OCI-LY3 (cell line): ENCODE measurements at regions not wholly inside any gene's neighbourhood (a gene's known extent, or its start where the extent isn't known, plus 50 kb on each side); places are given as distances from the start of the nearest gene placed in this dataset.

Experiments
- H2AFZ ChIP-seq: fragments of 200-600, 300-600 bp; shearing (Covaris generic); 2 replicates; pipeline ENCODE4 v1.6.0; 2014; ENCODE audit warnings: antibody characterized with exemption, low read depth, low read length
- H3K27ac ChIP-seq: fragments of 200-600, 300-600 bp; sonication (generic); 2 replicates; pipeline ENCODE4 v1.5.1; 2014; ENCODE audit warnings: mild to moderate bottlenecking, low read length, moderate library complexity, mixed read lengths
- H3K27me3 ChIP-seq: fragments of 200-600, 300-600 bp; sonication (generic); 2 replicates; pipeline ENCODE4 v1.6.1; 2014; ENCODE audit warnings: low read depth, low read length, mixed read lengths
- H3K36me3 ChIP-seq: fragments of 200-600, 300-600 bp; sonication (generic); replicated peaks from 2 replicates; pipeline ENCODE3; 2014; ENCODE audit warnings: low read depth, low read length, mixed read lengths
- H3K4me1 ChIP-seq: fragments of 300-600, 200-600 bp; sonication (generic); 2 replicates; pipeline ENCODE4 v1.6.1; 2014; ENCODE audit warnings: low read length, mixed read lengths
- H3K4me2 ChIP-seq: fragments of 200-600, 300-600 bp; sonication (generic); 2 replicates; pipeline ENCODE4 v1.6.1; 2014; ENCODE audit warnings: low read length, mixed read lengths
- H3K4me3 ChIP-seq: fragments of 300-600, 200-600 bp; sonication (generic); 2 replicates; pipeline ENCODE4 v1.5.1; 2014; ENCODE audit warnings: antibody characterized with exemption, mild to moderate bottlenecking, low read length, moderate library complexity
- H3K79me2 ChIP-seq: fragments of 300-600, 200-600 bp; shearing (Covaris generic); 2 replicates; pipeline ENCODE4 v1.6.1; 2014; ENCODE audit warnings: mild to moderate bottlenecking, low read length, mixed read lengths
- H3K9ac ChIP-seq: fragments of 300-600, 200-600 bp; shearing (Covaris generic); 2 replicates; pipeline ENCODE4 v1.6.0; 2014; ENCODE audit warnings: mild to moderate bottlenecking, low read length, moderate library complexity
- H3K9me3 ChIP-seq: fragments of 200-600, 300-600 bp; shearing (Covaris generic); 2 replicates; pipeline ENCODE4 v1.6.1; 2014; ENCODE audit warnings: low read length, mixed read lengths; ENCODE audit not compliant: insufficient read depth
- H4K20me1 ChIP-seq: fragments of 200-600, 300-600 bp; sonication (generic); 2 replicates; pipeline ENCODE4 v1.6.1; 2016; ENCODE audit warnings: low read length, mixed read lengths; ENCODE audit not compliant: insufficient read depth
- CTCF ChIP-seq: fragments of 200-600, 300-600 bp; sonication (generic); IDR thresholded peaks from 2 replicates; pipeline ENCODE4 v1.5.1; 2014; ENCODE audit warnings: antibody characterized with exemption, low read length, low read depth
- EZH2phosphoT487 ChIP-seq: fragments of 200-600 bp; shearing (Covaris generic); IDR thresholded peaks from 2 replicates; pipeline ENCODE4 v1.6.1; 2018; ENCODE audit warnings: antibody characterized with exemption, mixed run types, low read depth

- TF ChIP-seq EZH2phosphoT487 (no peak), CTCF (no peak)
- no peaks in the 10 kb centered on the region for H3K4me1 ChIP-seq
- H3K4me2 ChIP-seq: no peak overlapping the region
- H3K79me2 ChIP-seq: no peaks in the 10 kb centered on the region
- H3K9me3 ChIP-seq: no peaks in the 10 kb centered on the region
- H3K36me3 ChIP-seq: no peaks in the 10 kb centered on the region
- no peak overlapping the region for H3K27ac ChIP-seq
- no peak overlapping the region for H2AFZ ChIP-seq
- no peak overlapping the region for H3K4me3 ChIP-seq
- no peaks in the 10 kb centered on the region for H4K20me1 ChIP-seq
- no peak overlapping the region for H3K9ac ChIP-seq
- no peaks in the 10 kb centered on the region for H3K27me3 ChIP-seq
Observed at GRCh38 chr2:83071352-83071751, 1387.7 kb downstream of the SUCLG1 start.

GRCh38 chr2:83069724-83070123, 1389.4 kb downstream of the SUCLG1 start:
- Histone ChIP-seq H3K4me3 (no peak overlapping the region), H3K4me2 (no peak overlapping the region), H2AFZ (no peak overlapping the region), H3K4me1 (no peaks in the 10 kb centered on the region), H3K79me2 (no peaks in the 10 kb centered on the region), H4K20me1 (no peaks in the 10 kb centered on the region), H3K27ac (no peak overlapping the region), H3K27me3 (no peaks in the 10 kb centered on the region), H3K36me3 (no peaks in the 10 kb centered on the region), H3K9me3 (no peaks in the 10 kb centered on the region), H3K9ac (no peak overlapping the region)
- no peak for TF ChIP-seq CTCF
- TF ChIP-seq EZH2phosphoT487: no peak

GRCh38 chr2:83068714-83069113, 1390.4 kb downstream of the SUCLG1 start:
- Histone ChIP-seq H3K79me2 (no peaks in the 10 kb centered on the region), H3K4me2 (no peak overlapping the region), H3K9me3 (no peaks in the 10 kb centered on the region), H3K4me3 (no peak overlapping the region), H3K4me1 (no peaks in the 10 kb centered on the region), H2AFZ (no peak overlapping the region), H3K27ac (no peak overlapping the region), H4K20me1 (no peaks in the 10 kb centered on the region), H3K9ac (no peak overlapping the region), H3K27me3 (no peaks in the 10 kb centered on the region), H3K36me3 (no peaks in the 10 kb centered on the region)
- no peak for TF ChIP-seq EZH2phosphoT487
- no peak for TF ChIP-seq CTCF

- Histone ChIP-seq H3K27ac (no peak overlapping the region), H3K4me1 (no peaks in the 10 kb centered on the region), H3K9me3 (no peaks in the 10 kb centered on the region), H3K4me3 (no peak overlapping the region), H3K79me2 (no peaks in the 10 kb centered on the region), H3K9ac (no peak overlapping the region), H3K27me3 (no peaks in the 10 kb centered on the region), H3K36me3 (no peaks in the 10 kb centered on the region), H4K20me1 (no peaks in the 10 kb centered on the region), H2AFZ (no peak overlapping the region), H3K4me2 (no peak overlapping the region)
- TF ChIP-seq EZH2phosphoT487: no peak
- TF ChIP-seq CTCF: no peak
Observed at GRCh38 chr2:83067947-83068346, 1391.1 kb downstream of the SUCLG1 start.
